WI38 (cell line): ENCODE measurements at regions not wholly inside any gene's neighbourhood (a gene's known extent, or its start where the extent isn't known, plus 50 kb on each side); places are given as distances from the start of the nearest gene placed in this dataset.

ENCODE experiments used
- H3K4me3 ChIP-seq: 2 replicates; pipeline ENCODE4 v1.5.1; 2011; ENCODE audit warnings: low read depth, mild to moderate bottlenecking, control low read depth, low read length
- TF ChIP-seq, protein P1 (sequence below): IDR thresholded peaks from 2 replicates; pipeline ENCODE4 v1.5.1; 2012; ENCODE audit warnings: low read depth, mild to moderate bottlenecking, control low read depth, low read length

DNA sequence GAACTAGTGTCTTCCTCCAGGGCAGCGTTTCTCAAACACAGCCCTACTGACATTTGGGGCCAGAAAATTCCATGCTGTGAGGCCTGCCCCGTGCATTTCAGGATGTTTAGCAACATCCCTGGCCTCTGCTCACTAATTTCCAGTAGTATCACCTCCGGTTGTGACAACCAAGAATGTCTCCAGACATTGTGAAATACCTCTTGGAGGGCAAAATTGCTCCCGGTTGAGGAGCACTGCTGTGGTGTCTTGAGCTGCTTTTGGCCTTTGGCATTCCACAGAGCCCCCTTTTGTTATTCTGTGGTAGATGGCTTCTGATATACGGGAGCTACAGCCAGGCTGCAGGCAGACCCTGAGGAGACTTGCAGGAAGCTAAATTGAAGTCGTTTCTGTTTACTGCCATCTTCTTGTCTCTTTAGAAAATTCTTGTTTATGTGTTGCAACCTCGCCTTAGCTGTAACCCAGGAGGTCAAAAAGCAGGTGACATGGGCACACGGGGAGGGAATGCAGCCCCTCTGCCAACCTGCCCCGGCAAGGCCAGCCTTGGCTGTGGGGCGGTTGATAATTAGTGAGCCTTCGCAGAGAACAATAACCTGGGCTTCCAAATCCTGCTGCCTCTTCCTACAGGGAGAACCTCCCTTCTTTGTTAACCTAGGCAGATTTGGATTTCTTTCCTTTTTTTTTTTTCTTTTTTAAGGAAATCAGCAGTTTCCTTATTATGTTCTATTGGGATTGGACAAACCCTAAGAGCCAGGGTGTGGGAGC, 74.7 kb upstream of the AKT3 start:
- TF ChIP-seq, protein P1, sequence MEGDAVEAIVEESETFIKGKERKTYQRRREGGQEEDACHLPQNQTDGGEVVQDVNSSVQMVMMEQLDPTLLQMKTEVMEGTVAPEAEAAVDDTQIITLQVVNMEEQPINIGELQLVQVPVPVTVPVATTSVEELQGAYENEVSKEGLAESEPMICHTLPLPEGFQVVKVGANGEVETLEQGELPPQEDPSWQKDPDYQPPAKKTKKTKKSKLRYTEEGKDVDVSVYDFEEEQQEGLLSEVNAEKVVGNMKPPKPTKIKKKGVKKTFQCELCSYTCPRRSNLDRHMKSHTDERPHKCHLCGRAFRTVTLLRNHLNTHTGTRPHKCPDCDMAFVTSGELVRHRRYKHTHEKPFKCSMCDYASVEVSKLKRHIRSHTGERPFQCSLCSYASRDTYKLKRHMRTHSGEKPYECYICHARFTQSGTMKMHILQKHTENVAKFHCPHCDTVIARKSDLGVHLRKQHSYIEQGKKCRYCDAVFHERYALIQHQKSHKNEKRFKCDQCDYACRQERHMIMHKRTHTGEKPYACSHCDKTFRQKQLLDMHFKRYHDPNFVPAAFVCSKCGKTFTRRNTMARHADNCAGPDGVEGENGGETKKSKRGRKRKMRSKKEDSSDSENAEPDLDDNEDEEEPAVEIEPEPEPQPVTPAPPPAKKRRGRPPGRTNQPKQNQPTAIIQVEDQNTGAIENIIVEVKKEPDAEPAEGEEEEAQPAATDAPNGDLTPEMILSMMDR, result no peak
- H3K4me3 ChIP-seq, result no peak overlapping the region

DNA sequence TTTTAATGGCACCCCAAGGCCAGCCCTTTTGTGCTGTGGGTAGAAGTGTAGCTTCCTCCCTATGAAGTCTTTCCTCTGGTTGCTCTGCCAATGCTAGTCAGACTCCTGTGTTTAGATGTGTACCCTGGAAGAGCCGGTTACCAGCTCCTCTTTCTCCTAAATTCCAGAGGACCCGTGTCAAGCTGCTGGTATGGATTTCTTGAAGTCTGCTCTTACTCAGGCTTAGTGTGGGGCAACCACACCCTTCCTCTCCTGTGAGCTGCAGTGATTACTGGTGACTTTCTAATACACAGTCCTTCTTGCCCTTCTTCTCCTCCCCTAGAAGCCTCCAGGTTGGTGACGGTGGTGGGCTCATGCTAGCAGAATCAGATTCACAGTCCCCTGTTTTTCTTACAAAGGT, 74.1 kb upstream of the AKT3 start:
- TF ChIP-seq, protein P1, result no peak
- no peak overlapping the region for H3K4me3 ChIP-seq

DNA sequence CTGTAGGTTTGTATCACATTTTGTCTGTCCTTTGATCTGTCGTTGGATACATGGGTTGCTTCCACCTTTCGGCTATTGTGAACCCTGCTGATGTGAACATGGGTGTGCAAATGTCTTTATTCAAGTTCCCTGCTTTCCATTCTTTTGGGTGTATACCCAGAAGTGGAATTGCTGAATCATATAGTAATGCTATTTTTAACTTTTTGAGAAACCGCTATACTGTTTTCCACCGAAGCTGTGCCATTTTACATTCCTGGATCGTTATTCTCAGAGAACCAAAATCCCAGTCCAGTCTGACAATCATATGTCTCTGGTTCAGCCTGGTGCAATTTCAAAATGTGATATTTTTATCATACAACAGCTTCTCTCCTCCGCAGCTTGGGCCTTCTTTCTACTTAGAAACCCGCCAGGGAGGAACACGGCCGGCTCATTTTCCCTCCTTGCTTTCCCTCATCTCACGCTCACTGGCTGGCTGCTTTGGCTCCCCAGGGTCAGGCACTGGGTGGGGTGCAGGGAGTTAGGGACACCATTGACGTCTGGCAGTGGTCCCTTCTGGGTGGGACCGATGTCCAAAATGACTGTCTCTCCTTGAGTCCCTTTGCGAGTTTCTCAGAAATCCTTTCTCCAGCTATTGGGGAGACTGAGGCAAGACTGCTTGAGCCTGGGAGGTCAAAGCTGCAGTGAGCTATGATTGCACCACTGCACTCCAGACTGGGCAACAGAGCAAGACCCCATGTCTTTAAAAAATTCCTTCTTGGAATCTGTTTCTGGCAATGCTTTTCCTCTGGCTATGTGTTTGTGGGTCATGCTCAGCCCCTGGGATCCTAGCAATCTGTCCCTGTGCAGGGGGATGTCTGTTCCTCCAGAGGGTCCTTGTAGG, 73.5 kb upstream of the AKT3 start:
- TF ChIP-seq, protein P1, result no peak

GRCh38 chr1:243921111-243921510, 71.1 kb upstream of the AKT3 start:
- H3K4me3 ChIP-seq, result no peak overlapping the region
- TF ChIP-seq, protein P1, result no peak

More for the DNA sequence above, 73.5 kb upstream of the AKT3 start:
- H3K4me3 ChIP-seq, result no peak overlapping the region

DNA sequence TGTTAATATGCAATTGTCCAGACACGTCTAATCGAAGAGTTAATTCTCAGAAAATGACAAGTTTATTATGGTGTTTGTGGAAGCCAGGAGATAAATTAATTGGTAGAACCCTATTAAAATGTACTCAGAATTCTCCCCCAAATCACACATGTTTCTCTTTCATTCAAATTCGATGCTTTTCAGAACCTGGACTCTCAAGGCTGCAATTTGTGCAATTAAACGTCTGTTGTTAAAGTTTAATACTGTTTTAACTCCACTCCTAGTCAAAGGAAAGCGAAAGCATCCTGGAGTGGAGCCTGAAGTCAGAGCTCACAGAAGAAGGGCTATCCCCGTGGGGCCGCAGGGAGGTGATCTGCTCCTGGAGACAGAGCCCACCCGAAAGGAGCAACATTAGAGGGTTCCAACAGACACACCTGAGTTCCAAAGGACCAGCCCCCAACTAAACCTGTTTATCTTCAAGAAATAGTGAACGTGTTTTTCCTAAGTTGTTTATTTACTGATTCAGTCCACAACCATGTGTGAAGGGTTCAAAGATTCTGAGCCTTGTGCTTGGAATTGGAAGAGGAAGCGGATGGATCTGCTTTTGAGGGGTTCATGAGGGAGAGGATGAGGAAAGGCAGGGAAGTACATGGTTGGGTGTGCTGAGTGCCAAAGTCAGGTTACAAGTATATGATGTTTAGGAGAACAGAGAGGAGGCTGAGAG, 68.0 kb upstream of the AKT3 start:
- TF ChIP-seq, protein P1, result no peak
- peak overlapping the region; percentile 57 for H3K4me3 ChIP-seq

- TF ChIP-seq, protein P1, result no peak
- peak overlapping the region; percentile 57 for H3K4me3 ChIP-seq
These were observed 67.3 kb upstream of the AKT3 start for GRCh38 chr1:243917177-243917862.
